ENCODE measurements at regions not wholly inside any gene's neighbourhood (a gene's known extent, or its start where the extent isn't known, plus 50 kb on each side); places are given as distances from the start of the nearest gene placed in this dataset.

DNA sequence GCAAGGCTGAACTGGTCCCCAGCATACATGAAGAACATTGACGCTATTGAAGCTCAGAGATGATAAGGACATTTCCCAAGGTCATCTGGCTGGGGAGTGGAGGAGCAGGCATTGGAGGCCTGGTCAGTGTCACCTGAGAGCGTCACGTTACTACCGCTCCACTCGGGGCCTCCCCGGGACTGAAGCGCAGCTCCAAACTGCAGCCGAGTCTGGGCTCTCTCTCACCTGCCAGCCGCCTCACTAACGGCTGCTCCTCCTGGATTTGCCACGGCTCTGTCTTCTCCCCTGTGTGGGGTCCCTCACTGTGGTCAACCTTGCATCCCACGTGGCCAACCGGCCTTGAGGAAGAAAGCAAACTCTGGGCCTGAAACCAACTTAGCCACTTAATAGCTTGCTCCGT is 111.3 kb downstream of the ADSS2 start:
- Histone ChIP-seq H3K27me3 (ENCODE audit: low read length) (no peaks in the 10 kb centered on the region), H4K20me1 (ENCODE audit: low read length) (no peaks in the 10 kb centered on the region), H3K4me2 (ENCODE audit: low read length) (no peak overlapping the region), H3K9me3 (ENCODE audit: low read length) (no peaks in the 10 kb centered on the region), H2AFZ (ENCODE audit: low read length) (no peak overlapping the region), H3K9ac (ENCODE audit: low read length) (no peak overlapping the region), H3K4me1 (ENCODE audit: insufficient read depth, low read length) (peaks cover 14% of the 10 kb centered on the region), H3K4me3 (ENCODE audit: low read length) (no peak overlapping the region), H3F3A (ENCODE audit: low read length, unreplicated experiment) (no peaks in the 10 kb centered on the region), H3K27ac (ENCODE audit: low read length) (no peak overlapping the region), H3K79me2 (ENCODE audit: low read length) (no peaks in the 10 kb centered on the region), H3K9me2 (replicated peaks; ENCODE audit: low read length) (no peaks in the 10 kb centered on the region), H3K36me3 (ENCODE audit: low read depth, low read length) (no peaks in the 10 kb centered on the region)
- POLR2A ChIA-PET (ENCODE audit: unreplicated experiment) = no interaction called here
- CTCF ChIA-PET = no interaction called here
- no peak for DNase-seq
- no peak for ATAC-seq
- TF ChIP-seq EZH2phosphoT487 (IDR thresholded peaks at IDR 0.05; ENCODE audit: borderline replicate concordance, low read length) (no peak), EZH2 (IDR thresholded peaks at IDR 0.05; ENCODE audit: low read length, unreplicated experiment) (no peak)
- TF ChIP-seq, protein P1, sequence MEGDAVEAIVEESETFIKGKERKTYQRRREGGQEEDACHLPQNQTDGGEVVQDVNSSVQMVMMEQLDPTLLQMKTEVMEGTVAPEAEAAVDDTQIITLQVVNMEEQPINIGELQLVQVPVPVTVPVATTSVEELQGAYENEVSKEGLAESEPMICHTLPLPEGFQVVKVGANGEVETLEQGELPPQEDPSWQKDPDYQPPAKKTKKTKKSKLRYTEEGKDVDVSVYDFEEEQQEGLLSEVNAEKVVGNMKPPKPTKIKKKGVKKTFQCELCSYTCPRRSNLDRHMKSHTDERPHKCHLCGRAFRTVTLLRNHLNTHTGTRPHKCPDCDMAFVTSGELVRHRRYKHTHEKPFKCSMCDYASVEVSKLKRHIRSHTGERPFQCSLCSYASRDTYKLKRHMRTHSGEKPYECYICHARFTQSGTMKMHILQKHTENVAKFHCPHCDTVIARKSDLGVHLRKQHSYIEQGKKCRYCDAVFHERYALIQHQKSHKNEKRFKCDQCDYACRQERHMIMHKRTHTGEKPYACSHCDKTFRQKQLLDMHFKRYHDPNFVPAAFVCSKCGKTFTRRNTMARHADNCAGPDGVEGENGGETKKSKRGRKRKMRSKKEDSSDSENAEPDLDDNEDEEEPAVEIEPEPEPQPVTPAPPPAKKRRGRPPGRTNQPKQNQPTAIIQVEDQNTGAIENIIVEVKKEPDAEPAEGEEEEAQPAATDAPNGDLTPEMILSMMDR (conservative IDR thresholded peaks at IDR 0.05; ENCODE audit: low read depth, low read length) = no peak
- BruUV-seq (replicated peaks) = no TSS peak
- intact Hi-C loops (cut with micrococcal nuclease) = no loop called here

GRCh38 chr1:244341455-244342450 is 110.0 kb downstream of the ADSS2 start:
- H3K9me2 ChIP-seq (replicated peaks; ENCODE audit: low read length) = no peaks in the 10 kb centered on the region
- peak overlapping the region; percentile 41 for H2AFZ ChIP-seq (ENCODE audit: low read length)
- no peaks in the 10 kb centered on the region for H3F3A ChIP-seq (ENCODE audit: low read length, unreplicated experiment)
- H3K27ac ChIP-seq (ENCODE audit: low read length) = peak overlapping the region; percentile 39
- peak overlapping the region; percentile 63 for H3K4me2 ChIP-seq (ENCODE audit: low read length)
- peak; percentile 88 for DNase-seq
- 0 out of 2 replicates have a peak overlapping the region, but pooled peaks have one; percentile 9 for H3K9ac ChIP-seq (ENCODE audit: low read length)
- POLR2A ChIA-PET (ENCODE audit: unreplicated experiment) = no interaction called here
- CTCF ChIA-PET = no interaction called here
- H3K79me2 ChIP-seq (ENCODE audit: low read length) = no peaks in the 10 kb centered on the region
- peak; percentile 96 for ATAC-seq
- no peaks in the 10 kb centered on the region for H4K20me1 ChIP-seq (ENCODE audit: low read length)
- intact Hi-C loops (cut with micrococcal nuclease) = no loop called here
- H3K9me3 ChIP-seq (ENCODE audit: low read length) = no peaks in the 10 kb centered on the region
- H3K4me1 ChIP-seq (ENCODE audit: insufficient read depth, low read length) = peaks cover 18% of the 10 kb centered on the region
- no peaks in the 10 kb centered on the region for H3K27me3 ChIP-seq (ENCODE audit: low read length)
- no peaks in the 10 kb centered on the region for H3K36me3 ChIP-seq (ENCODE audit: low read depth, low read length)
- BruUV-seq (replicated peaks) = no TSS peak
- TF ChIP-seq, protein P1 (conservative IDR thresholded peaks at IDR 0.05; ENCODE audit: low read depth, low read length) = no peak
- TF ChIP-seq EZH2phosphoT487 (IDR thresholded peaks at IDR 0.05; ENCODE audit: borderline replicate concordance, low read length) (no peak), EZH2 (IDR thresholded peaks at IDR 0.05; ENCODE audit: low read length, unreplicated experiment) (no peak)
- peak overlapping the region; percentile 24; the same call in 1 of the 2 replicates for H3K4me3 ChIP-seq (ENCODE audit: low read length)

GRCh38 chr1:244344001-244344400 is 107.7 kb downstream of the ADSS2 start:
- ATAC-seq (no peak), DNase-seq (no peak)
- Histone ChIP-seq H3K36me3 (ENCODE audit: low read depth, low read length) (no peaks in the 10 kb centered on the region), H3K4me1 (ENCODE audit: insufficient read depth, low read length) (peaks cover 41% of the 10 kb centered on the region), H2AFZ (ENCODE audit: low read length) (no peak overlapping the region), H3K4me2 (ENCODE audit: low read length) (no peak overlapping the region), H3K9me2 (replicated peaks; ENCODE audit: low read length) (no peaks in the 10 kb centered on the region), H3K4me3 (ENCODE audit: low read length) (no peak overlapping the region), H3K27ac (ENCODE audit: low read length) (no peak overlapping the region), H3K27me3 (ENCODE audit: low read length) (no peaks in the 10 kb centered on the region), H3K9ac (ENCODE audit: low read length) (no peak overlapping the region), H4K20me1 (ENCODE audit: low read length) (no peaks in the 10 kb centered on the region), H3F3A (ENCODE audit: low read length, unreplicated experiment) (peaks cover 7% of the 10 kb centered on the region), H3K79me2 (ENCODE audit: low read length) (no peaks in the 10 kb centered on the region), H3K9me3 (ENCODE audit: low read length) (no peaks in the 10 kb centered on the region)
- ChIA-PET POLR2A (ENCODE audit: unreplicated experiment) (interaction anchor here (0.6 kb wide), 1 partner anchor 48 kb away, joined by 5 read pairs; no protein-coding TSS in a partner anchor), CTCF (no interaction called here)
- BruUV-seq (replicated peaks) = no TSS peak
- TF ChIP-seq EZH2 (IDR thresholded peaks at IDR 0.05; ENCODE audit: low read length, unreplicated experiment) = no peak
- TF ChIP-seq EZH2phosphoT487 (IDR thresholded peaks at IDR 0.05; ENCODE audit: borderline replicate concordance, low read length) = no peak
- TF ChIP-seq, protein P1 (conservative IDR thresholded peaks at IDR 0.05; ENCODE audit: low read depth, low read length) = no peak
- intact Hi-C loops (cut with micrococcal nuclease) = no loop called here

Measured in PC-3 (cell line).